ENCODE measurements at regions not wholly inside any gene's neighbourhood (a gene's known extent, or its start where the extent isn't known, plus 50 kb on each side); places are given as distances from the start of the nearest gene placed in this dataset.
A peak's percentile ranks its signal among the peaks of the same experiment; 100 is the strongest.
"Not testable (repeated sequence)": the region's sequence is repeated elsewhere in the genome, so short reads cannot be mapped to it uniquely, and the experiment has no call there.

DNA sequence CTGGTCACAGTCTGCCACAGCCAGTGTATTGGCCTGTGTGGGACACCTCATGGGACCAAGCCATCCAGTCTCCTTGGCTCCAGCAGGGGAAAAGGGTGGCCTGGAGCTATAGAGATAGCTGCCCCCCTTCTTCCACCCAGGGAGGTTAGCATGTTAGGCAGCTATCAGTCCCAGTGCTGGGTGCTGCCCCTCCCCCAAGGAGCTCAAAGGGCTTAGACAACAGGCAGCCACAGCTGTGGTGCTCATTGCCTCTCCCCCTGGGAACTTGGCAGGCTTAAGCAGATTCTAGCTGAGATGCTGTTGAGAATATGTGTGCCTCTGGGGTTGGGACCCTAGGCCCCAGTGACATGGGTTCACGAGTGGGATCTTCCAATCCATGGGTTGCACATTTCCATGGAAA lies 226.0 kb upstream of the PTGER4 start:
- DNase-seq = no peak

DNA sequence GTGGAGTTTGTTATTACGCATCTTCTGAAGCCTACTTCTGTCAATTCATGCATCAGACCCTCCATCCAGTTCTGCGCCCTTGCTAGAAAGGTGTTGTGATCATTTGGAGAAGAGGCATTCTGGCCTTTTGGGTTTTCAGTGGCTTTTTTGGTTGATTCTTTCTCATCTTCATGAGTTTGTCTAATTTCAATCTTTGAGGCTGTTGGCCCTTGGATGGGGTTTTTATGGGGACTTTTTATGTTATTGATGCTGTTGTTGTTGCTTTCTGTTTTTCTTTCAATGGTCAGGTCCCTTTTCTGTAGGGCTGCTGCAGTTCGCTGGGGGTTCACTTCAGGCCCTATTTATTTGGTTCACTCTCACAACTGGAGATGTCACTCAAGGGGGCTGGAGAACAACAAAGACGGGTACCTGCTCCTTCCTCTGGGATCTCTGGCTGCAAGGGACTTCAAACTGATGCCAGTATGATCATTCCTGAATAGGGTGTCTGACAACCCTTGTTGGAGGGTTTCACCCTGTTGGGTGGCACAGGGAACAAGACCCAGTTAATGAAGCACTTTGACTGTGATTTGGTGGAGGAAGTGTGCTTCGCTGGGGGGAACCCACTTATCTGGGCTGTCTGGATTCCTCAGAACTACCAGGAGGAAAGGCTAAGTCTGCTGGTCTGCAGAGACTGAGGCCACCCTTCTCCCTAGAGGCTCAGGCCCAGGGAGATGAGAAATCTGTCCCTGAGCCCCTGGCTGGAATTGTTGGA lies 226.7 kb upstream of the PTGER4 start:
- DNase-seq = no peak

DNA sequence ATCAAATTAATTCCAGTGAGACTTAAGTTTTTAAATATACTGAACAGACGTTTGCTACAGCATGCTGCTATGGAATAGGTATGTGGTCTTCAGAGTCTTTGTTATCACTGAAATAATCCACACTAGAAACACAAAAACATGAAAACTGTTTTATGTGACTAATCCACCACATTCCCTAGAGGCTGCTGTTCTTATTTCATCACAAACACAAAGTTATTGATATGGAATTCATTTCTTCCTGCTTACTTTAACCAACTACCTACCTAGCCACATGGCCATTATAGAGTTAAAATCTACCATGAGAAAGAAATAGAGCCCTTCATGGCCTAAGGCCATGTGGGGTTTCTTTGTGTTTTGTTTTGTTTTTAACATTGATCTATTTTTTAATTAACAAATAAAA lies 232.3 kb upstream of the PTGER4 start:
- DNase-seq = no peak

DNA sequence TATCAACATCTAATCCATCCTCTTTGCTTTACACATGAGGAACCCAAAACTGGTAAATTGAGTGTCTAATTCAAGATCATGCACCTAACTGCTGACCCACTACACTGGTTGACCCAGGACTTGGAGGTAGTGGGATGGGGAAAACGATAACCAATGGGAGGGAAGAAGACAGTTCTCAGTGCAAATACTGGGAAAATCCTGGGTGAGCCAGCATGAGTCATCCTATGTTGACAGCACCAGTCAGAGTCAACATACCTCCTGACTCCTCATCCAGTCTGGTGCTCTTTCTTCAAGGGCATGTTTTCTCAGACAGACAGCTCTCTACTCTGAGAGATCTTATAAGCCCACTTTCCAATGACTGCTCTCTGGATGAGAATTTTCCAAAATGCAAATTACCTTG lies 232.8 kb upstream of the PTGER4 start:
- DNase-seq = no peak

DNA sequence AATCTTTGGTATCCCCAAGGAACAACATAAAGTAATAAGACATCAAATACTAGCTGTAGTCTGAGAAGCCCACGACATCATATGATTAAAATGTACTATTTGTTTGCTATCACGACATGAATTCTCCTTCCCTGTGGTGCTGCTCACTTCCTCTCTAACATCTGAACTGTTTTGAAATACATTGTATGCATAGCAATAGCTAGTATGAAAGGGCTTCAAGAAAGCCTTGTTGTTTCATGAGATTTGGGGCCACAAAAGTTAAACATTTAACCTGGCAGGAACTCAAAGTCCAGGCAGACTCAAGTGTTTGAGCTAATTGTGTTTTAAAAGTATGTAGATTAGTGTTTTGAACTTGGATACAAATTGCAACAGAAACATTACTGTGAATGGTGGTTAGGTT lies 237.4 kb upstream of the PTGER4 start:
- DNase-seq = no peak

DNA sequence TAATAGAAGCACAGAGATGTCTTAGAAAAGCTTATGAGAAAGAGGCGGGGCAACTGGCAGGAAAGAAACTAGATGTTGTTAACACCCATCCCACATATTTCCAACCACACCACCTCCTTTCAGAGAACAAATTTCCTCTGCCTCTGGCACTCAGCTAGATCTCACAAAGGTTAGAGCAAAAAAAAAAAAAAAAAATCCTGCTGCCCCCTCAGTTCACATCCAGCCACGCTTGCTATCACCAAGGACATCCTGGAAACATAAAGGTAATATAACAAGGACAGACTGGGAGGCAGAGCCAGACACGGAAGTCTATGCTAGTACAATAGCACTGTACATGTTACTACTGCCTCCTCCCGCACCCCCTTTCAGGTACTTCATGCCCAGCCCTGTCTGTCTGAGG lies 238.0 kb upstream of the PTGER4 start:
- DNase-seq = peak; percentile 21 to 68

DNA sequence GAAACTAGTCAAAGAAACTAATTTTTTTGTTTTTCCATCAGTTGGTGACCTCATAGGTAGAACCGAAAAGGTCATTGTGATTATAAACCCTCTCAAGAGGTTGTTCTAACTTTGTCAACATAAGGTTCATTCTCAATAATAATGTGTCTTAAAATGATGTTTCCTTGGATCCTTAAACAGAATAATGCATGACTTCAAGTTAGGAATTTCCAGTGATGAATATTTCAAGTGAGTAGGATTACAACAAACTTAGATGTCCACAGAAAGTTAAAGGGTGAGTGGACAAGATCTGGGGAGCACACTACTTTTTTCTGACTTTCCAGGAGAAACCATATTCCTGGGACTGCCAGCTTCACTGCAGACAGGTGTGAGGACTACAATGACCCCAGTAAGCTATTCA lies 239.0 kb upstream of the PTGER4 start:
- no peak for DNase-seq

DNA sequence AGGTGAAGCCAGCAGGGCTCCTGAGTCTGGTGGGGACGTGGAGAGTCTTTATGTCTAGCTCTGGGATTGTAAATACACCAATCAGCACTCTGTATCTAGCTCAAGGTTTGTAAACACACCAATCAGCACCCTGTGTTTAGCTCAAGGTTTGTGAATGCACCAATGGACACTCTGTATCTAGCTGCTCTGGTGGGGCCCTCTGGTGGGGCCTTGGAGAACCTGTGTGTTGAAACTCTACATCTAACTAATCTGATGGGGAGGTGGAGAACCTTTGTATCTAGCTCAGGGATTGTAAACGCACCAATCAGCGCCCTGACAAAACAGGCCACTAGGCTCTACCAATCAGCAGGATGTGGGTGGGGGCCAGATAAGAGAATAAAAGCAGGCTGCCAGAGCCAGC lies 240.6 kb upstream of the PTGER4 start:
- DNase-seq = peak; percentile 17 to 39

DNA sequence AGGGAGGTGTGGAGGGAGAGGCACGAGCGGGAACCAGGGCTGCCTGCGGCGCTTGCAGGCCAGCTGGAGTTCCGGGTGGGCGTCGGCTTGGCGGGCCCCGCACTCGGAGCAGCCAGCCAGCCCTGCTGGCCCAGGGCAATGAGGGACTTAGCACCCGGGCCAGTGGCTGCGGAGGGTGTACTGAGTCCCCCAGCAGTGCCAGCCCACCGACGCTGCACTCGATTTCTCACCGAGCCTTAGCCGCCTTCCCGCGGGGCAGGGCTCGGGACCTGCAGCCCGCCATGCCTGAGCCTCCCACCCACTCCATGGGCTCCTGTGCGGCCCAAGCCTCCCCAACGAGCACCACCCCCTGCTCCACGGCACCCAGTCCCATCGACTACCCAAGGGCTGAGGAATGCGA lies 241.1 kb upstream of the PTGER4 start:
- DNase-seq = not testable (repeated sequence)

DNA sequence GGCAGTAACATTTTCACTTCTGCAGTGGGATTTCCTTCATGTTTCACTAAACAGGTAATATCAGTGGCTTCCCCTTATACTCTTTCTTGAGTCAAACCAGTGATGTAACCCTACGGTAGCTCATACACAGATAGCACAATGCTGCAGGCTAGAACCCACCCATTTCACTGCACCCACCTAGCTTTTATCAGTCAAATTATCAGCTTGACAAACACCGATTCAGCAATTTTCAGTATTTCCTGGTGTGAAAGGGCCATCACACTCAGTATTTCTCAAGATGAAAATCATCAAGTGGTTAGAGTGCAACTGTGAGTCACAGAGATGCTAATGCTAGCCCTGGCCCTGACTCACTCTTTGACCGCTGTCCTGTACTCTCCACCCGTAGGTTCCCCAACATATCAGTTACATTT lies 242.3 kb upstream of the PTGER4 start:
- peak in 1 of 2 experiments; percentile 47 for DNase-seq

DNA sequence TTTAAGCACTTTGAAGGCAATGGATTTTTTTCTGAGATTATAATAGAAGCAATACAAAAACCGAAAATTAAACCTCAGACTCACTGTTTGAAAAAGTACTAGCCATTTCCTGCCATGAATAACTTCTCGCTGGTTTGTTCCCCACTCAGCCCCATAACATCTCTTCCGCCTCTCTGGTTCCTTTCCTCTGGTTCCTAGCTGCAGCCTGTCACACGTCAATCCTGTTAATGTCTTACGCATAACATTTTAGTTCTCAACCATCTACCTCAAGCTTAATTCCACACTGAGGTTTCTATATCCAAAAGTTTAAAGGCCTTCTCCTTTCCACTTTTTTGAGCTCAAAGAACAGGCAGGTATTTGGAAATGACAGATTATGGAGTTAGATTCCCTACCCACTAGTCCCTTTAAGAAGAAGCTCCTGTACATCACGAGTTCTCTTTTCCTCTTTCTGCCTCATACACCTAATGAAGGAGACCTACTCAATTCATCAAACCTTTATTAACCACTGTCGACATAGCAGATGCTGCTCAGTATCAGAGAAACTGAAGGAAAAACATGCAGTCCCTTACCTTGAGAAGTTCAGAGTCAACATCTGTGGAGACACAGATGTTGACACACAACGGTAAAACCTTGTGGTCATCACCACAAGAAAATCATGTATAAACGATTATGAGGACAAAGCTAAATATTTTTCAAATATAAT lies 243.0 kb upstream of the PTGER4 start:
- DNase-seq = peak in 1 of 2 experiments; percentile 26

DNA sequence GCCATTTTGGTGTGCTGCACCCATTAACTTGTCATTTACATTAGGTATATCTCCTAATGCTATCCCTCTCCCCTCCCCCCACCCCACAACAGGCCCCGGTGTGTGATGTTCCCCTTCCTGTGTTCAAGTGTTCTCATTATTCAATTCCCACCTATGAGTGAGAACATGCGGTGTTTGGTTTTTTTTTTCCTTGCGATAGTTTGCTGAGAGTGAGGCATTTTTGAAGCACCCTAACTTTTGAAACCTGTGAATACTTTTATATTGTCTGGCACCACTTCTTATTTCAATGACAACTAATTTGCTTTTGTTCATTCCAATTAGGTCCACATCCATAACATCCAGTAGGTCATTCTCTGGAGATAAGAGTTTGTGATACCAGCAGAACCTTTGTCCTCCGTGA lies 244.0 kb upstream of the PTGER4 start:
- not testable (repeated sequence) for DNase-seq

DNA sequence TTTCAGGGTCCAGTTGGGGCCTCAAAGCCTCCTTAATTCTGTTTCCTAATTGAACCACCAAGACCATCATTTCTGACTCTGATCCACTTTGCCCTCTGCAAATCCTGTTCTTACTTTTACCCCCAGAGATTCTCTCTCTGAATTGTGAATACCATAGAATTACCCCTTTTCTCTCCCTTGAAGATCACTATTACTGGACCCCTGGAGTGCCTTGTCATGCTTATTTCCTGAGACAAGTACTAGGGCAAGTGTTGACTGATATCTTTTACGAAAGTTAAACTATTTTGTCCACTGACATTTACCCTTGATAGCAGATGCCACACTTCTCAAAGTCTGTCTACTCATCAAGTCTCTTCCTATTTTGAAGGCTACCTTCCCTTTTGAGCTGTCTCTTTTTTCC lies 246.9 kb upstream of the PTGER4 start:
- DNase-seq = no peak

DNA sequence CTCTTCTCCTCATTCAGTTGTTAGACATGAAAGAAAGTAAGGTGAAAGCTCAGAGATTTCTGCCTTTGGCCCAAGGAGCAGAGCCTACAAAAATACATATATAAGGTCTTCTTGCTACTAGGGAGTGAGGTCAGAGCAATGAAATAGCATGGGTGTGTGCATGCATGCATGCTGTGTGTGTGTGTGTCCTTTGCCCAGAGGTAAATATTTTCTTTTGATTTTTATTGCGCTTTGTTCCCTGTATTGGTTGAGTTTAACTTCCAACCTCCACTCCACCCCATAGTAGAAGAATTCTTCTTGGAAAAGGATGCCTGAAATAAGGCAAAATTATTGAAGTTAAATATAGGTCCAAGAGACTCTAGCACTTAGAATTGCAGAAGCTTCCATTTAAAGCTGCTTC lies 248.0 kb upstream of the PTGER4 start:
- DNase-seq = no peak

DNA sequence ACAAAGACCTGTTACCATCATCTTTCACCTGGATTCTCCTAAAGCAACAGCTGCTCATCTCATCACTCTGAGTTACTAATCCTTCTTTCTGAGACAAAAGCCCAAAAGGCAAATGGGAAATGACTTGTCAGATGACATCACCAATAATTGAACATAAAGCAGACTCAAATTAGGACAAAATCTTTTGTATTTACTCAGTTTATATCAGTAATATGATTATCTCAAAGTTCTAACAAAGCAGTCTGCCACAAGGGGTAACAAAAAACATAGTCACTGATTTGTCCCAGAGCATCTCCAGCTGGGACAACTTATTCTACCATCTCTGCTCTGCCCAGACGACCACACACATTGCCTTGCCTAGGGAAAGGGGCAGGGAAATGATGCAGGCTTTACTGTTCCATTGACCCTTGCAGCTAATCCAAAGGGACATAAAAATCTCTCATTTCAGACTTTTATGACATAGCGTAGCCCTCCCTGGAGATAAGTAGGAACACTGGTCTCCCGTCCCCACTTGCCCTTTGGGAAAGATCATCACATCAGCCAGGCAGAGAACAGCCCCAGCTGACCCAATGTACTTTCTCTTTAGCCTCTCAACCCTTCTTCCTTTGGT lies 249.5 kb upstream of the PTGER4 start:
- DNase-seq = no peak

DNA sequence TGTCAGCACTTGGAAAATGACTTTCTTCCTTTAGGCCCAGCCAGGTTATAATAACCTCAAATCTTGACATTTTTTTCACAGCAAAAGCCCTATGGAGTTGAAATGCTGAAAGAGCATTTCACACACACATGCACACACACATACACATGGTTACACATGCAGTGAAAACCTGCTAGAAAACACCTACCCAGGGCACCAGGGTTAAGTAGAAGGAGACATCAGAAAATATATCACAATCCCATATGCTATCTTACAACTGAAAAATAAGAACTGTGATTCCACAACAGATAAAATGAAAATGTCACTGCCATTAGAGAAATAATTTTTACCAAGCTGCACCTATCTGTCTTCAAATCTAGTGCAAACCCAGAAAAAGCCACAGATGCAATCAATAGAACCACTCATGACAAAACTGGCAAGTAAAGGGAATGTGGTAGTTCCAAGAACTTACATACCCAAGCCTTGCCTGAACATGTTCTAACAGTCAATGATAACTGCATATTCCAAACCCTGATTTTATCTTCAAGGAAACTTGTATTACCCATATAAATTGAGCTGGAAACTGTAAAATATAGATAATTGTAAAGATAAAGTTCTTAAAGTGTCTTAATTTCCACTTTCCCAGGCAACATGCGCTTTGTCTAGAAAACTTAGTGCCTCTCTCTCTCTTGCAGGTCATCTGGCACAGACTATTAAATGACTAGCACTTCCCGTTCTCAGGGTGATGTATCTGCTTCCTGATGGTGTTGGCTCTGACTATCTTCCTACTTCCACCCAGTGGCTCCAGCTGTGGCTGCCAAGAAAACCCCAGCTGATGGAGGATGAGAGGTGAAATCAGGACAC lies 250.2 kb upstream of the PTGER4 start:
- no peak for DNase-seq

DNA sequence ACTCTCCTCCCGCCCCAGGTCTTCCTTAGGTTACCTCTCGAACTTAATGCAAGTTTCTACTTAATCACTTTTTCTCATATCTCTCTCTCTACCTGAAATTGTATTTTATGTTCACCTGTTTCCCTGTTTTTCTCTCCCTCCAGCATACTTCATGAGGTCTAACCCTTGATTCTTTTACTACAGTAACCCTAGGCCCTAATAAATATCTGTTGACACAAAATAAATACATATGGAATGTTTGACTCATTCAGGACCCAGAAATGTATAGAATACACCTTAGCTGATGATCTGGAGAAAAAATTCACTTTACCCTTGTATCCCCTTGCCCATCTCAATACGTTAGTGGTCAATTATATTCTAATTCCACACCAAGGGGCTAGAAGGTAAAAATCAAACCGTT lies 250.9 kb upstream of the PTGER4 start:
- DNase-seq = no peak

DNA sequence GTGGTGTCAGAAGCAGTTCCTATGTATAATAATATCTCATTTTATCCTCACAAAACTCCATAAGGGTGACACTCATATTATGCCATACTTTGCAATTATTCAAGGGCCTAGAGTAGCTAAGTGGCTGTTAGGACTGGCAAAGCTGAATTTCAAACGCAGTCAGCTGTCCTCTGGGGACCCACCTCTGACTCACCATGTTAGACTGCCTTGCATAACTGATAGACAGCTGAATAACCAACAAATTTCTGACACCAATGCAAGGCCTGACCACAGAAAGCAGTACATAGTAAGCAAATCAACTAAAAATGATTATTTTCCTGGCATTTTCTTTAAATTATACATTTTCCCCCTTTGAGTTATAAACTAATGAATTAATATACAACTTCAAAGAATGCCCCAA lies 251.6 kb upstream of the PTGER4 start:
- no peak for DNase-seq

DNA sequence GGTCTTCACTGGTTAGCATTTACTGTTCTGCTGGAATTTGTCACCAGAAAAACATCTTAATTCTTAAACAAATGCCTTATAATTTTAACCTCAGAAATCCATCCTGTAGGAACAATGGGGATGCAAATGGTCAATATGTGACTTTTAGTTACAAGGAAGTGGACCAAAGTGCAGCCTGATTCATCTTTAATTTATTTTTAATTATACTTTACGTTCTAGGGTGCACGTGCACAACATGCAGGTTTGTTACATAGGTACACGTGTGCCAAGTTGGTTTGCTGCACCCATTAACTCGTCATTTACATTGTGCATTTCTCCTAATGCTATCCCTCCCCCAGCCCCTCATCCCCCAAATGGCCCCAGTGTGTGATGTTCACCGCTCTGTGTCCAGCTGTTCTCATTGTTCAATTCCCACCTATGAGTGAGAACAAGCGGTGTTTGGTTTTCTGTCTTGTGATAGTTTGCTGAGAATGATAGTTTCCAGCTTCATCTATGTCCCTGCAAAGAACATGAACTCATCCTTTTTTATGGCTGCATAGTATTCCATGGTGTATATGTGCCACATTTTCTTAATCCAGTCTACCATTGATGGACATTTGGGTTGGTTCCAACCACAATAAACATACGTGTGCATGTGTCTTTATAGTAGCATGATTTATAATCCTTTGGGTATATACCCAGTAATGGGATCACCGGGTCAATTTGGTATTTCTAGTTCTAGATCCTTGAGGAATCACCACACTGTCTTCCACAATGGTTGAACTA lies 262.5 kb upstream of the PTGER4 start:
- not testable (repeated sequence) for DNase-seq

DNA sequence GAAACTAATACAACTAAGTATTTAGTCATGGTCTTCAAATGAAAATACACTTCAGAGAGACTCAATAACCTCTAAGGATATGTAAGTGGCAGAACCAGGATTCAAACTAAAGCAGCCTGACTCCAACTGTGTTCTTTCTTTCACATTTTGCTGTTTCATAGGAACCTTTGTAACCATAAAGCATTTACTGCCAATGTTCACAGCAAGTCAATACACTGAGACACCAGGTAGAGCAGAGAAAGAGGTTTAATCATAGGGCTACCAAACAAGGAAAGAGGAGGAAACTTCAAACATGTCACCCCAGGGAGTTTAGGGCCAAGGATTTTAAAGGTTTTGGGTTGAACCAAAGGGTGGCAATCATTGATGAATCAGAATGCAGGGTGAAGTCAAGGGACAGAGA lies 263.1 kb upstream of the PTGER4 start:
- no peak for DNase-seq

DNA sequence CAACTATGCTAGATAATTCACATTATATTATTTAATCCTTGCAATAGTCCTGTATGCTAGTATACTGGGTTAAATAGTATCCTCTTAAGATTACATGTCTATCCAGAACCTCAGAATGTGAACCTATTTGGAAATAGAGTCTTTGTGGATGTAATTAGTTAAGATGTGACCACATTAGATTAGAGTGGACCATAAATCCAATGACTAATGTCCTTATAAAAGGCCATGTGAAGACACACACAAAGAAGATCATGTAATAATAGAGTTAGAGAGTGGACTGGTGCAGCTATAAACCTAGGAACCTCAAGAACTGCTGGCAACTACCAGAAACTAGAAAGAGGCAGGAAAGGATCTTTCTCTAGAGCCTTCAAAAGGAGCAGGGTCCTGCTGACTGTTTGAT lies 263.6 kb upstream of the PTGER4 start:
- DNase-seq = no peak

DNA sequence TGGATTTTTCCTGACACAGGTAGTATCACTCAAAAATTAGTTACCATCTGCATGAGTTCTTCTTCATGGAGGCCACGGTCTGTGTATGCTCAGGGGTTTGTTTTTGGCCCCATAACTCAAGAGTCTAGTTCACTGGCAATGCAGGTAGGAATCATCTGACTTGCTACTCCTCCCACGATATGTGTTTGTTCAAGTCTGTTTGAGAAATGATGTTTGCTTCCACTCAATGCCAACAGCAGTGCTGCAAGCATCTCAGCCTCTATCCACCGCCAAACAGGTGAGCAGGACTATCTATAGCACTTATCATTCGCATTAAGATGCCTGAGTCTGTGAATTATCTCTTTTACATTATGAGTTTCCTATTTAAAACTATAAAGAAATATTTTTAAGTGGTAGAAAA lies 264.8 kb upstream of the PTGER4 start:
- no peak for DNase-seq

DNA sequence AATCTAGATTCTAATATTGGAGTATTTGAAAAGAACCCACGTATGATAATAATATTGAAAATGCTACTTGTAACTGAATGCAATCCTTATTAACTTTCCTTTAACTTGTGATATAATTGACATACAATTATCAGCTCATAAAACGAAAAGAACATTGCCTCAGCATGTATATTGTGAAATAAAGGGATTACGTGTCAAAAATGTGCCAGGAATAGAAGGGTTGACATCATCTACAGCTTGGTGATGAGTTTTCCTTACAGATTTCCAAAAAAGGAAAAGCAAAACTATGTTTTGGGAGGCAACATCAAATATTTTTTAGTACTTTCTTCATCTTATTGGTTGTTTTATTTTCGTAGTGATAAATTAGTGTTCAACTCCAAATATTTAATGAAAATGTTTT lies 266.0 kb upstream of the PTGER4 start:
- DNase-seq = no peak

Data from stimulated activated CD4-positive, alpha-beta T cell treated with anti-CD3 and anti-CD28 coated beads, Interleukin-4, amount 100 ng/mL, for 4 hours (primary cell).